IPS-NIHi11 (cell line): ENCODE measurements at regions not wholly inside any gene's neighbourhood (a gene's known extent, or its start where the extent isn't known, plus 50 kb on each side); places are given as distances from the start of the nearest gene placed in this dataset.

Experiments
- DNase-seq: peaks from one replicate; pipeline ENCODE4 v3.0.0; 2012; ENCODE audit warnings: mixed read lengths, low spot score

- DNase-seq = no peak
These were observed 198.7 kb downstream of the SKIDA1 start for GRCh38 chr10:21326594-21327288.

- no peak for DNase-seq
These were observed 206.8 kb downstream of the SKIDA1 start for GRCh38 chr10:21318540-21319167.

GRCh38 chr10:21317902-21318301, 207.6 kb downstream of the SKIDA1 start:
- no peak for DNase-seq

- DNase-seq = peak; percentile 84
These were observed 209.7 kb downstream of the SKIDA1 start for GRCh38 chr10:21315645-21316220.

- DNase-seq = no peak
These were observed 210.4 kb downstream of the SKIDA1 start for GRCh38 chr10:21314906-21315644.

GRCh38 chr10:21314111-21314626, 211.3 kb downstream of the SKIDA1 start:
- DNase-seq = no peak

- no peak for DNase-seq
These were observed 211.8 kb downstream of the SKIDA1 start for GRCh38 chr10:21313691-21314090.

GRCh38 chr10:21311426-21311825, 214.1 kb downstream of the SKIDA1 start:
- DNase-seq = no peak

GRCh38 chr10:21309427-21309826, 216.1 kb downstream of the SKIDA1 start:
- peak; percentile 13 for DNase-seq

GRCh38 chr10:21308946-21309345, 216.5 kb downstream of the SKIDA1 start:
- no peak for DNase-seq

GRCh38 chr10:21308018-21308417, 217.5 kb downstream of the SKIDA1 start:
- DNase-seq = no peak

- no peak for DNase-seq
These were observed 220.9 kb downstream of the SKIDA1 start for GRCh38 chr10:21304608-21305007.

GRCh38 chr10:21304198-21304597, 221.3 kb downstream of the SKIDA1 start:
- no peak for DNase-seq

GRCh38 chr10:21300551-21300950, 224.9 kb downstream of the SKIDA1 start:
- DNase-seq = no peak

GRCh38 chr10:21299330-21299729, 226.2 kb downstream of the SKIDA1 start:
- DNase-seq = no peak

GRCh38 chr10:21298701-21299100, 226.8 kb downstream of the SKIDA1 start:
- no peak for DNase-seq

- DNase-seq = no peak
These were observed 227.7 kb downstream of the SKIDA1 start for GRCh38 chr10:21297603-21298383.

- no peak for DNase-seq
These were observed 228.7 kb downstream of the SKIDA1 start for GRCh38 chr10:21296575-21297355.

GRCh38 chr10:21293518-21294356, 231.7 kb downstream of the SKIDA1 start:
- no peak for DNase-seq
